GM13976 (cell line): ENCODE measurements at regions not wholly inside any gene's neighbourhood (a gene's known extent, or its start where the extent isn't known, plus 50 kb on each side); places are given as distances from the start of the nearest gene placed in this dataset.

Source experiments
- DNase-seq: peaks from one replicate; pipeline ENCODE4 v3.0.0; 2012; ENCODE audit warnings: low spot score
- CTCF ChIP-seq: IDR thresholded peaks from 2 replicates; pipeline ENCODE4 v1.5.1; 2012; ENCODE audit warnings: borderline replicate concordance, mild to moderate bottlenecking; ENCODE audit not compliant: insufficient read depth; ENCODE audit errors: extremely low read depth, missing control alignments, control extremely low read depth
- in situ Hi-C: fragments of 300-500 bp; cut with MboI; formaldehyde crosslinking; loops from one replicate; pipeline ENCODE4 v1.12.0; 2022; ENCODE audit warnings: low sequenced_read_pairs, mixed read lengths, inconsistent platforms; ENCODE audit not compliant: unreplicated experiment

GRCh38 chr12:43094886-43095575 lies 457.0 kb downstream of the ADAMTS20 start:
- in situ Hi-C loops: no loop called here
- no peak for TF ChIP-seq CTCF
- DNase-seq: no peak

GRCh38 chr12:43090981-43091380 lies 461.0 kb downstream of the ADAMTS20 start:
- no peak for DNase-seq
- in situ Hi-C loops: no loop called here
- TF ChIP-seq CTCF: no peak

- no peak for TF ChIP-seq CTCF
- in situ Hi-C loops: no loop called here
- no peak for DNase-seq
Measured at GRCh38 chr12:43087195-43088091, 464.6 kb downstream of the ADAMTS20 start.

- TF ChIP-seq CTCF: no peak
- in situ Hi-C loops: no loop called here
- DNase-seq: no peak
Measured at GRCh38 chr12:43079476-43079875, 472.5 kb downstream of the ADAMTS20 start.

GRCh38 chr12:43078976-43079375 lies 473.0 kb downstream of the ADAMTS20 start:
- no peak for DNase-seq
- no peak for TF ChIP-seq CTCF
- in situ Hi-C loops: no loop called here

GRCh38 chr12:43072431-43072830 lies 479.6 kb downstream of the ADAMTS20 start:
- no peak for TF ChIP-seq CTCF
- no peak for DNase-seq
- in situ Hi-C loops: no loop called here
